ENCODE measurements at regions not wholly inside any gene's neighbourhood (a gene's known extent, or its start where the extent isn't known, plus 50 kb on each side); places are given as distances from the start of the nearest gene placed in this dataset.

DNA sequence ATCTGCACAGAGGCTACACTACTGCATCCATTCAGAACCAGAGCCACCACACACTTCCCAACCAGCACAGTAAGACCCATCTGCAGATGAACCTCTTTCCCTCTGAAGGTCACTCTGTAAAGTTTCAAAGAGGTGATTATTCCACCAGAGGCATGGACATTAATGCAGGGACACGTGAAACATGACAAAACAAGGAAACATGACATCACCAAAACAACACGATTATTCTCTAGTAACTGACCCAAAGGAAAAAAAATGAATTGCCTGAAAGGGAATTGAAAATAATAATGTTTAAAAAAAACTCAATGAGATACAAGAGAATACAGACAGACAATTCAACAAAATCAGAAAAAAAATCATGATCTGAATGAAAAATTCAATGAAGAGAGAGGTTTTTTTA, 139.1 kb downstream of the RERGL start:
- no peak for ATAC-seq
- TF ChIP-seq GLIS3 (CRISPR knock-in tag; IDR thresholded peaks at IDR 0.05), result no peak
- TF ChIP-seq OSR1 (CRISPR knock-in tag; IDR thresholded peaks at IDR 0.05), result no peak
- TF ChIP-seq, protein P1, sequence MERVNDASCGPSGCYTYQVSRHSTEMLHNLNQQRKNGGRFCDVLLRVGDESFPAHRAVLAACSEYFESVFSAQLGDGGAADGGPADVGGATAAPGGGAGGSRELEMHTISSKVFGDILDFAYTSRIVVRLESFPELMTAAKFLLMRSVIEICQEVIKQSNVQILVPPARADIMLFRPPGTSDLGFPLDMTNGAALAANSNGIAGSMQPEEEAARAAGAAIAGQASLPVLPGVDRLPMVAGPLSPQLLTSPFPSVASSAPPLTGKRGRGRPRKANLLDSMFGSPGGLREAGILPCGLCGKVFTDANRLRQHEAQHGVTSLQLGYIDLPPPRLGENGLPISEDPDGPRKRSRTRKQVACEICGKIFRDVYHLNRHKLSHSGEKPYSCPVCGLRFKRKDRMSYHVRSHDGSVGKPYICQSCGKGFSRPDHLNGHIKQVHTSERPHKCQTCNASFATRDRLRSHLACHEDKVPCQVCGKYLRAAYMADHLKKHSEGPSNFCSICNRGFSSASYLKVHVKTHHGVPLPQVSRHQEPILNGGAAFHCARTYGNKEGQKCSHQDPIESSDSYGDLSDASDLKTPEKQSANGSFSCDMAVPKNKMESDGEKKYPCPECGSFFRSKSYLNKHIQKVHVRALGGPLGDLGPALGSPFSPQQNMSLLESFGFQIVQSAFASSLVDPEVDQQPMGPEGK (CRISPR knock-in tag; IDR thresholded peaks at IDR 0.05; ENCODE audit: borderline replicate concordance), result no peak
- TF ChIP-seq ZFP30 (CRISPR knock-in tag; IDR thresholded peaks at IDR 0.05), result no peak
- TF ChIP-seq ISL1 (CRISPR knock-in tag; IDR thresholded peaks at IDR 0.05), result no peak
- no peak for TF ChIP-seq ZFP3 (CRISPR knock-in tag; IDR thresholded peaks at IDR 0.05)
- TF ChIP-seq ZNF70 (CRISPR knock-in tag; IDR thresholded peaks at IDR 0.05), result no peak
- no peak for TF ChIP-seq TCF4 (CRISPR knock-in tag; IDR thresholded peaks at IDR 0.05; ENCODE audit: borderline replicate concordance)
- TF ChIP-seq, protein P2, sequence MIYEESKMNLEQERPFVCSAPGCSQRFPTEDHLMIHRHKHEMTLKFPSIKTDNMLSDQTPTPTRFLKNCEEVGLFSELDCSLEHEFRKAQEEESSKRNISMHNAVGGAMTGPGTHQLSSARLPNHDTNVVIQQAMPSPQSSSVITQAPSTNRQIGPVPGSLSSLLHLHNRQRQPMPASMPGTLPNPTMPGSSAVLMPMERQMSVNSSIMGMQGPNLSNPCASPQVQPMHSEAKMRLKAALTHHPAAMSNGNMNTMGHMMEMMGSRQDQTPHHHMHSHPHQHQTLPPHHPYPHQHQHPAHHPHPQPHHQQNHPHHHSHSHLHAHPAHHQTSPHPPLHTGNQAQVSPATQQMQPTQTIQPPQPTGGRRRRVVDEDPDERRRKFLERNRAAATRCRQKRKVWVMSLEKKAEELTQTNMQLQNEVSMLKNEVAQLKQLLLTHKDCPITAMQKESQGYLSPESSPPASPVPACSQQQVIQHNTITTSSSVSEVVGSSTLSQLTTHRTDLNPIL (CRISPR knock-in tag; IDR thresholded peaks at IDR 0.05; ENCODE audit: low read depth), result no peak
- TF ChIP-seq, protein P3, sequence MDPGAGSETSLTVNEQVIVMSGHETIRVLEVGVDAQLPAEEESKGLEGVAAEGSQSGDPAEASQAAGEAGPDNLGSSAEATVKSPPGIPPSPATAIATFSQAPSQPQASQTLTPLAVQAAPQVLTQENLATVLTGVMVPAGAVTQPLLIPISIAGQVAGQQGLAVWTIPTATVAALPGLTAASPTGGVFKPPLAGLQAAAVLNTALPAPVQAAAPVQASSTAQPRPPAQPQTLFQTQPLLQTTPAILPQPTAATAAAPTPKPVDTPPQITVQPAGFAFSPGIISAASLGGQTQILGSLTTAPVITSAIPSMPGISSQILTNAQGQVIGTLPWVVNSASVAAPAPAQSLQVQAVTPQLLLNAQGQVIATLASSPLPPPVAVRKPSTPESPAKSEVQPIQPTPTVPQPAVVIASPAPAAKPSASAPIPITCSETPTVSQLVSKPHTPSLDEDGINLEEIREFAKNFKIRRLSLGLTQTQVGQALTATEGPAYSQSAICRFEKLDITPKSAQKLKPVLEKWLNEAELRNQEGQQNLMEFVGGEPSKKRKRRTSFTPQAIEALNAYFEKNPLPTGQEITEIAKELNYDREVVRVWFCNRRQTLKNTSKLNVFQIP (CRISPR knock-in tag; IDR thresholded peaks at IDR 0.05; ENCODE audit: borderline replicate concordance, low read depth), result no peak
- TF ChIP-seq, protein P4, sequence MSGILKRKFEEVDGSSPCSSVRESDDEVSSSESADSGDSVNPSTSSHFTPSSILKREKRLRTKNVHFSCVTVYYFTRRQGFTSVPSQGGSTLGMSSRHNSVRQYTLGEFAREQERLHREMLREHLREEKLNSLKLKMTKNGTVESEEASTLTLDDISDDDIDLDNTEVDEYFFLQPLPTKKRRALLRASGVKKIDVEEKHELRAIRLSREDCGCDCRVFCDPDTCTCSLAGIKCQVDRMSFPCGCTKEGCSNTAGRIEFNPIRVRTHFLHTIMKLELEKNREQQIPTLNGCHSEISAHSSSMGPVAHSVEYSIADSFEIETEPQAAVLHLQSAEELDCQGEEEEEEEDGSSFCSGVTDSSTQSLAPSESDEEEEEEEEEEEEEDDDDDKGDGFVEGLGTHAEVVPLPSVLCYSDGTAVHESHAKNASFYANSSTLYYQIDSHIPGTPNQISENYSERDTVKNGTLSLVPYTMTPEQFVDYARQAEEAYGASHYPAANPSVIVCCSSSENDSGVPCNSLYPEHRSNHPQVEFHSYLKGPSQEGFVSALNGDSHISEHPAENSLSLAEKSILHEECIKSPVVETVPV (CRISPR knock-in tag; IDR thresholded peaks at IDR 0.05), result no peak
- TF ChIP-seq BACH2 (CRISPR knock-in tag; IDR thresholded peaks at IDR 0.05; ENCODE audit: borderline replicate concordance), result no peak
- TF ChIP-seq PPARA (CRISPR knock-in tag; IDR thresholded peaks at IDR 0.05; ENCODE audit: borderline replicate concordance), result no peak
- no peak for TF ChIP-seq RARB (CRISPR knock-in tag; IDR thresholded peaks at IDR 0.05)
- TF ChIP-seq ZNF565 (CRISPR knock-in tag; conservative IDR thresholded peaks at IDR 0.05; ENCODE audit: low read depth), result no peak
- TF ChIP-seq ZNF8 (CRISPR knock-in tag; IDR thresholded peaks at IDR 0.05), result no peak
- TF ChIP-seq SNAI2 (CRISPR knock-in tag; IDR thresholded peaks at IDR 0.05), result no peak
- TF ChIP-seq CSDC2 (CRISPR knock-in tag; IDR thresholded peaks at IDR 0.05), result no peak
- TF ChIP-seq ARNTL (CRISPR knock-in tag; IDR thresholded peaks at IDR 0.05; ENCODE audit: borderline replicate concordance, low read depth), result no peak

DNA sequence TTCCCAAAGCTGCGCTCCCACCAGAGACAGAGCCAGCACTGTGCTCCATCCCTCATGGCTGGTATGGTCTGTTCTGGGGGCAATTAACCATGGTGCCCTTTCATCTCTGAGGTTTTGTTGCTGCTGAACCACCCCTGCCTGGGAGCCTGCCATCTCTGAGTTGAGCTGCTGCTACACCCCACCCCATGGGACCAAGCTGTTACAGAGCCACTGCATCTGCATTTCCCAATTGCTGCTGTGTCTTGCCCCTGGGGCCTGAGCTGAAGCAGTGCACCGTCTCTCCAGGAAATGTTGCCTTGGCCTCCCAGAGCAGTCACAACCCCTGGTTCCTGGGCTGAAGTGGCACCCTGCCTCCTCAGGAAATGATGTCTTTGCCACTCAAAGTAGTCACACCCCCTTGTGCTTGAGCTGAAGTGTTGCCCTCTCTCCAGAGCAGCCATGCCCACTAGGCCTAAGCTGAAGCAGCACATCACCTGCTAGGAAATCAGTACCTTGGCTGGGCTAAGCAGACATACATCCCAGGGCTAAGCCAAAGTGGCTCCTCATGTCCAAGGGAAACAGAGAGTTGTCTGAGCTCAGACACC, 140.3 kb downstream of the RERGL start:
- TF ChIP-seq, protein P4 (CRISPR knock-in tag; IDR thresholded peaks at IDR 0.05), result no peak
- no peak for TF ChIP-seq ZNF8 (CRISPR knock-in tag; IDR thresholded peaks at IDR 0.05)
- no peak for TF ChIP-seq ARNTL (CRISPR knock-in tag; IDR thresholded peaks at IDR 0.05; ENCODE audit: borderline replicate concordance, low read depth)
- TF ChIP-seq, protein P5, sequence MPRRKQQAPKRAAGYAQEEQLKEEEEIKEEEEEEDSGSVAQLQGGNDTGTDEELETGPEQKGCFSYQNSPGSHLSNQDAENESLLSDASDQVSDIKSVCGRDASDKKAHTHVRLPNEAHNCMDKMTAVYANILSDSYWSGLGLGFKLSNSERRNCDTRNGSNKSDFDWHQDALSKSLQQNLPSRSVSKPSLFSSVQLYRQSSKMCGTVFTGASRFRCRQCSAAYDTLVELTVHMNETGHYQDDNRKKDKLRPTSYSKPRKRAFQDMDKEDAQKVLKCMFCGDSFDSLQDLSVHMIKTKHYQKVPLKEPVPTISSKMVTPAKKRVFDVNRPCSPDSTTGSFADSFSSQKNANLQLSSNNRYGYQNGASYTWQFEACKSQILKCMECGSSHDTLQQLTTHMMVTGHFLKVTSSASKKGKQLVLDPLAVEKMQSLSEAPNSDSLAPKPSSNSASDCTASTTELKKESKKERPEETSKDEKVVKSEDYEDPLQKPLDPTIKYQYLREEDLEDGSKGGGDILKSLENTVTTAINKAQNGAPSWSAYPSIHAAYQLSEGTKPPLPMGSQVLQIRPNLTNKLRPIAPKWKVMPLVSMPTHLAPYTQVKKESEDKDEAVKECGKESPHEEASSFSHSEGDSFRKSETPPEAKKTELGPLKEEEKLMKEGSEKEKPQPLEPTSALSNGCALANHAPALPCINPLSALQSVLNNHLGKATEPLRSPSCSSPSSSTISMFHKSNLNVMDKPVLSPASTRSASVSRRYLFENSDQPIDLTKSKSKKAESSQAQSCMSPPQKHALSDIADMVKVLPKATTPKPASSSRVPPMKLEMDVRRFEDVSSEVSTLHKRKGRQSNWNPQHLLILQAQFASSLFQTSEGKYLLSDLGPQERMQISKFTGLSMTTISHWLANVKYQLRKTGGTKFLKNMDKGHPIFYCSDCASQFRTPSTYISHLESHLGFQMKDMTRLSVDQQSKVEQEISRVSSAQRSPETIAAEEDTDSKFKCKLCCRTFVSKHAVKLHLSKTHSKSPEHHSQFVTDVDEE (CRISPR knock-in tag; IDR thresholded peaks at IDR 0.05), result no peak
- TF ChIP-seq, protein P2 (CRISPR knock-in tag; IDR thresholded peaks at IDR 0.05; ENCODE audit: low read depth), result no peak
- no peak for TF ChIP-seq ZC3H10 (CRISPR knock-in tag; IDR thresholded peaks at IDR 0.05)
- no peak for TF ChIP-seq ZFP30 (CRISPR knock-in tag; IDR thresholded peaks at IDR 0.05)
- no peak for TF ChIP-seq ZFP3 (CRISPR knock-in tag; IDR thresholded peaks at IDR 0.05)
- TF ChIP-seq ZNF70 (CRISPR knock-in tag; IDR thresholded peaks at IDR 0.05), result no peak
- no peak for ATAC-seq
